H9 (cell line): ENCODE measurements at regions not wholly inside any gene's neighbourhood (a gene's known extent, or its start where the extent isn't known, plus 50 kb on each side); places are given as distances from the start of the nearest gene placed in this dataset.

Source experiments
- DNase-seq: peaks from one replicate; pipeline ENCODE4 v3.0.0-alpha.2; 2017
- H2AFZ ChIP-seq: one replicate; pipeline ENCODE4 v1.6.1; 2013; ENCODE audit warnings: mild to moderate bottlenecking, low read length, control low read depth, moderate library complexity
- H2AK5ac ChIP-seq: 2 replicates; pipeline ENCODE4 v1.6.1; 2013; ENCODE audit warnings: low read length, control low read depth, mixed read lengths; ENCODE audit not compliant: insufficient read length
- H2BK120ac ChIP-seq: one replicate; pipeline ENCODE4 v1.6.1; 2013; ENCODE audit warnings: low read depth, mild to moderate bottlenecking, low read length, control low read depth, inconsistent platforms; ENCODE audit not compliant: poor library complexity, severe bottlenecking
- H2BK12ac ChIP-seq: 2 replicates; pipeline ENCODE4 v1.6.1; 2013; ENCODE audit warnings: low read length, control low read depth, mixed read lengths, low read depth; ENCODE audit not compliant: insufficient read length
- H2BK15ac ChIP-seq: 2 replicates; pipeline ENCODE4 v1.6.1; 2013; ENCODE audit warnings: low read depth, low read length, control low read depth
- H2BK20ac ChIP-seq: one replicate; pipeline ENCODE4 v1.6.1; 2013; ENCODE audit warnings: low read depth, mild to moderate bottlenecking, low read length, control low read depth, inconsistent platforms; ENCODE audit not compliant: poor library complexity, severe bottlenecking
- H2BK5ac ChIP-seq: 2 replicates; pipeline ENCODE4 v1.6.1; 2013; ENCODE audit warnings: low read length, control low read depth, mixed read lengths; ENCODE audit not compliant: insufficient read length
- H3K14ac ChIP-seq: 2 replicates; pipeline ENCODE4 v1.6.1; 2013; ENCODE audit warnings: low read length, control low read depth; ENCODE audit not compliant: insufficient read depth
- H3K18ac ChIP-seq: 2 replicates; pipeline ENCODE4 v1.6.1; 2013; ENCODE audit warnings: low read depth, mild to moderate bottlenecking, mixed read lengths, low read length, control low read depth; ENCODE audit not compliant: insufficient read length
- H3K23ac ChIP-seq: 2 replicates; pipeline ENCODE4 v1.6.1; 2013; ENCODE audit warnings: low read length, control low read depth, mixed read lengths, low read depth; ENCODE audit not compliant: insufficient read length
- H3K23me2 ChIP-seq: 2 replicates; pipeline ENCODE4 v1.6.1; 2013; ENCODE audit warnings: low read depth, mild to moderate bottlenecking, mixed read lengths, low read length, control low read depth; ENCODE audit not compliant: insufficient read length, poor library complexity, severe bottlenecking
- H3K27ac ChIP-seq: 2 replicates; pipeline ENCODE4 v1.5.1; 2013; ENCODE audit warnings: low read length, control low read depth, mixed read lengths, low read depth; ENCODE audit not compliant: insufficient read length
- H3K27me3 ChIP-seq: 2 replicates; pipeline ENCODE4 v1.6.1; 2013; ENCODE audit warnings: low read length, control low read depth, inconsistent platforms; ENCODE audit not compliant: insufficient read depth
- H3K4ac ChIP-seq: 2 replicates; pipeline ENCODE4 v1.6.1; 2013; ENCODE audit warnings: low read depth, mild to moderate bottlenecking, control low read depth, inconsistent platforms, low read length, moderate library complexity
- H3K4me1 ChIP-seq: 2 replicates; pipeline ENCODE4 v1.6.1; 2013; ENCODE audit warnings: low read length, control low read depth, inconsistent platforms; ENCODE audit not compliant: insufficient read depth
- H3K4me2 ChIP-seq: 2 replicates; pipeline ENCODE4 v1.6.1; 2013; ENCODE audit warnings: low read length, control low read depth, mixed read lengths; ENCODE audit not compliant: insufficient read length, insufficient read depth
- H3K56ac ChIP-seq: 2 replicates; pipeline ENCODE4 v1.6.1; 2013; ENCODE audit warnings: low read depth, mild to moderate bottlenecking, mixed read lengths, low read length, control low read depth; ENCODE audit not compliant: insufficient read length
- H3K79me1 ChIP-seq: 2 replicates; pipeline ENCODE4 v1.6.1; 2013; ENCODE audit warnings: low read depth, mild to moderate bottlenecking, moderate library complexity, low read length, control low read depth, inconsistent platforms; ENCODE audit not compliant: insufficient read depth, poor library complexity, severe bottlenecking
- H3K79me2 ChIP-seq: 2 replicates; pipeline ENCODE4 v1.6.1; 2013; ENCODE audit warnings: low read length, control low read depth, inconsistent platforms; ENCODE audit not compliant: insufficient read depth
- H3K9ac ChIP-seq: 2 replicates; pipeline ENCODE4 v1.6.1; 2013; ENCODE audit warnings: low read length, control low read depth, mixed read lengths; ENCODE audit not compliant: insufficient read length; ENCODE audit errors: extremely low read depth
- H3K9me3 ChIP-seq: one replicate; pipeline ENCODE4 v1.6.1; 2013; ENCODE audit warnings: low read depth, low read length, inconsistent platforms; ENCODE audit not compliant: control insufficient read depth
- H3T11ph ChIP-seq: one replicate; pipeline ENCODE4 v1.6.1; 2013; ENCODE audit warnings: mild to moderate bottlenecking, low read length, control low read depth, inconsistent platforms
- H4K20me1 ChIP-seq: one replicate; pipeline ENCODE4 v1.6.1; 2013; ENCODE audit not compliant: control insufficient read depth, insufficient read length, insufficient read depth
- H4K5ac ChIP-seq: 2 replicates; pipeline ENCODE4 v1.6.1; 2013; ENCODE audit warnings: low read depth, mild to moderate bottlenecking, mixed read lengths, low read length, control low read depth; ENCODE audit not compliant: insufficient read length
- H4K8ac ChIP-seq: replicated peaks from 2 replicates; pipeline ENCODE4 v1.6.1; 2013; ENCODE audit warnings: low read length, control low read depth, mixed read lengths, low read depth; ENCODE audit not compliant: insufficient read length
- H4K91ac ChIP-seq: 2 replicates; pipeline ENCODE4 v1.6.1; 2013; ENCODE audit warnings: low read depth, mild to moderate bottlenecking, moderate library complexity, mixed read lengths, low read length, control low read depth; ENCODE audit not compliant: insufficient read length
- H3K27ac Mint-ChIP-seq, 3 experiments: 2 replicates in 2 of 3; 3 replicates in 1 of 3; pipeline ENCODE4 v1.8.0; 2020 to 2021; ENCODE audit warnings: mixed read lengths in 3 of 3, mild to moderate bottlenecking in 1 of 3, moderate library complexity in 1 of 3
- H3K27me3 Mint-ChIP-seq: 2 replicates; pipeline ENCODE4 v1.8.0; 2021; ENCODE audit warnings: low read depth, mild to moderate bottlenecking, moderate library complexity, mixed read lengths
- H3K36me3 Mint-ChIP-seq, 3 experiments: 2 replicates in 2 of 3; 3 replicates in 1 of 3; pipeline ENCODE4 v1.8.0; 2020 to 2021; ENCODE audit warnings: low read depth in 3 of 3, mixed read lengths in 3 of 3; ENCODE audit not compliant: insufficient read depth in 1 of 3
- H3K4me1 Mint-ChIP-seq, 2 experiments: 2 replicates each; pipeline ENCODE4 v1.8.0; 2020; ENCODE audit warnings: mixed read lengths in 2 of 2
- H3K4me3 Mint-ChIP-seq, 2 experiments: 2 replicates in 1 of 2; 3 replicates in 1 of 2; pipeline ENCODE4 v1.8.0; 2020 to 2021; ENCODE audit warnings: mild to moderate bottlenecking in 2 of 2, mixed read lengths in 2 of 2, moderate library complexity in 1 of 2
- H3K9me3 Mint-ChIP-seq, 2 experiments: 2 replicates in 1 of 2; 3 replicates in 1 of 2; pipeline ENCODE4 v1.8.0; 2020; ENCODE audit warnings: mild to moderate bottlenecking in 2 of 2, mixed read lengths in 2 of 2, moderate library complexity in 1 of 2
- CTCF ChIP-seq: fragments of 200-600 bp; sonication (generic); conservative IDR thresholded peaks from 3 replicates; pipeline ENCODE4 v1.8.0; 2021; ENCODE audit warnings: antibody characterized with exemption, mild to moderate bottlenecking

GRCh38 chr3:67744699-67745098, 90.3 kb upstream of the SUCLG2 start:
- Histone ChIP-seq H4K5ac (no peak overlapping the region), H3K9me3 (no peaks in the 10 kb centered on the region), H2AK5ac (no peak overlapping the region), H2BK12ac (no peak overlapping the region), H2AFZ (no peak overlapping the region), H4K8ac (no peak overlapping the region), H3K9ac (no peak overlapping the region), H2BK20ac (no peak overlapping the region), H3K14ac (no peak overlapping the region), H4K20me1 (no peaks in the 10 kb centered on the region), H3K18ac (no peak overlapping the region), H2BK120ac (no peak overlapping the region), H4K91ac (no peak overlapping the region), H3K23ac (no peak overlapping the region), H3K27ac (no peak overlapping the region), H3K56ac (no peak overlapping the region), H3K4me1 (no peaks in the 10 kb centered on the region), H2BK15ac (no peak overlapping the region), H3K27me3 (no peaks in the 10 kb centered on the region), H3T11ph (no peak overlapping the region), H3K79me1 (no peaks in the 10 kb centered on the region), H3K23me2 (no peaks in the 10 kb centered on the region), H3K4me2 (no peak overlapping the region), H3K79me2 (no peaks in the 10 kb centered on the region), H3K4ac (no peak overlapping the region), H2BK5ac (no peak overlapping the region)
- no peak overlapping the region for H3K4me3 Mint-ChIP-seq
- H3K36me3 Mint-ChIP-seq, result no peaks in the 10 kb centered on the region; a peak in 1 of 7 replicates
- DNase-seq, result no peak
- no peak for TF ChIP-seq CTCF
- no peaks in the 10 kb centered on the region for H3K4me1 Mint-ChIP-seq
- H3K9me3 Mint-ChIP-seq, result 0 out of 5 replicates have a peak, but pooled peaks cover 0 to 2% of the 10 kb centered on the region in 2 experiments
- H3K27ac Mint-ChIP-seq, result no peak overlapping the region
- H3K27me3 Mint-ChIP-seq, result no peaks in the 10 kb centered on the region
